ENCODE measurements at regions not wholly inside any gene's neighbourhood (a gene's known extent, or its start where the extent isn't known, plus 50 kb on each side); places are given as distances from the start of the nearest gene placed in this dataset.
A peak's percentile ranks its signal among the peaks of the same experiment; 100 is the strongest.
"Not testable (repeated sequence)": the region's sequence is repeated elsewhere in the genome, so short reads cannot be mapped to it uniquely, and the experiment has no call there.

- H3K9me3 ChIP-seq (ENCODE audit: control insufficient read depth, insufficient read depth, low read length); intact Hi-C loops (cut with micrococcal nuclease); H4K8ac ChIP-seq (ENCODE audit: low read depth in 2 of 2, low read length in 2 of 2); BruUV-seq (replicated peaks); dilution Hi-C loops (cut with HindIII; ENCODE audit: low sequenced_read_pairs, unreplicated experiment); H2AK5ac ChIP-seq (ENCODE audit: low read depth, low read length); H4K91ac ChIP-seq (ENCODE audit: insufficient read depth, low read depth, low read length); H3K4ac ChIP-seq (ENCODE audit: low read depth, low read length); H3K14ac ChIP-seq (replicated peaks; ENCODE audit: low read depth, low read length); H3K79me1 ChIP-seq (ENCODE audit: low read depth in 1 of 2, low read length in 2 of 2); H2AK9ac ChIP-seq (replicated peaks; ENCODE audit: low read depth, low read length, poor library complexity); CTCF ChIA-PET; H3K36me3 ChIP-seq (ENCODE audit: control insufficient read depth, insufficient read depth, low read length); H2BK5ac ChIP-seq (ENCODE audit: low read depth, low read length, poor library complexity, severe bottlenecking); H3K27ac ChIP-seq (ENCODE audit: insufficient read depth, low read length); H3K27me3 ChIP-seq (ENCODE audit: control insufficient read depth, insufficient read depth, low read length); H3K23ac ChIP-seq (ENCODE audit: low read depth, low read length); H2AFZ ChIP-seq (replicated peaks; ENCODE audit: low read length, poor library complexity); H3K4me1 ChIP-seq (ENCODE audit: control insufficient read depth, insufficient read depth, low read length); POLR2A ChIA-PET (ENCODE audit: unreplicated experiment); H2BK20ac ChIP-seq (ENCODE audit: low read depth, low read length); H3K9me1 ChIP-seq (ENCODE audit: insufficient read depth, low read length); in situ Hi-C loops (cut with MboI; ENCODE audit: low sequenced_read_pairs); H3K4me3 ChIP-seq (ENCODE audit: insufficient read depth, low read depth, low read length); H3K56ac ChIP-seq (ENCODE audit: extremely low read depth, insufficient read depth, low read length); H2BK15ac ChIP-seq (ENCODE audit: low read depth, low read length); H4K5ac ChIP-seq (ENCODE audit: low read depth, low read length); H3K9ac ChIP-seq (ENCODE audit: low read depth, low read length); H2BK120ac ChIP-seq (ENCODE audit: low read depth, low read length); H3K18ac ChIP-seq (ENCODE audit: low read depth, low read length); H4K20me1 ChIP-seq (ENCODE audit: insufficient read depth, low read length): not testable (repeated sequence)
- WGBS, 2 experiments (ENCODE audit: extremely low coverage in 2 of 2, insufficient read length in 1 of 2), result 67% methylated on average over 1 of the region's 7 CpGs; no CpG with 5 or more reads in 1 of the 2 experiments
- DNase-seq, result peak; percentile 50
- peak; percentile 37 for TF ChIP-seq CTCF (conservative IDR thresholded peaks at IDR 0.05; ENCODE audit: low read depth, low read length)
- peak; percentile 31 for TF ChIP-seq RAD21 (IDR thresholded peaks at IDR 0.05; ENCODE audit: low read length)
- peak; percentile 78 for TF ChIP-seq CEBPB (IDR thresholded peaks at IDR 0.05; ENCODE audit: low read depth, low read length)
- 0 out of 2 replicates have a peak overlapping the region, but pooled peaks have one; percentile 31 for H3K4me2 ChIP-seq (ENCODE audit: low read depth, low read length)
- peak; percentile 84 for ATAC-seq (ENCODE audit: low read depth)
Observed at GRCh38 chr7:32691965-32692815, 196.9 kb downstream of the AVL9 start.

DNA sequence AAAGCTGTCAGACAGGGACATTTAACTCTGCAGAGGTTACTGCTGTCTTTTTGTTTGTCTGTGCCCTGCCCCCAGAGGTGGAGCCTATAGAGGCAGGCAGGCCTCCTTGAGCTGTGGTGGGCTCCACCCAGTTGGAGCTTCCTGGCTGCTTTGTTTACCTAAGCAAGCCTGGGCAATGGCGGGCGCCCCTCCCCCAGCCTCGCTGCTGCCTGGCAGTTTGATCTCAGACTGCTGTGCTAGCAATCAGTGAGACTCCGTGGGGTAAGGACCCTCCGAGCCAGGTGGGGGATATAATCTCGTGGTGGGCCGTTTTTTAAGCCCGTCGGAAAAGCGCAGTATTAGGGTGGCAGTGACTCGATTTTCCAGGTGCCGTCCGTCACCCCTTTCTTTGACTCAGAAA lies 192.8 kb downstream of the AVL9 start:
- intact Hi-C loops (cut with micrococcal nuclease); H4K8ac ChIP-seq (ENCODE audit: low read depth in 2 of 2, low read length in 2 of 2); CTCF ChIA-PET; H3K9me1 ChIP-seq (ENCODE audit: insufficient read depth, low read length); H4K20me1 ChIP-seq (ENCODE audit: insufficient read depth, low read length); H3K4me3 ChIP-seq (ENCODE audit: insufficient read depth, low read depth, low read length); H2BK20ac ChIP-seq (ENCODE audit: low read depth, low read length); H2AFZ ChIP-seq (replicated peaks; ENCODE audit: low read length, poor library complexity); H2AK9ac ChIP-seq (replicated peaks; ENCODE audit: low read depth, low read length, poor library complexity); H4K91ac ChIP-seq (ENCODE audit: insufficient read depth, low read depth, low read length); POLR2A ChIA-PET (ENCODE audit: unreplicated experiment); H3K9me3 ChIP-seq (ENCODE audit: control insufficient read depth, insufficient read depth, low read length); dilution Hi-C loops (cut with HindIII; ENCODE audit: low sequenced_read_pairs, unreplicated experiment); H3K56ac ChIP-seq (ENCODE audit: extremely low read depth, insufficient read depth, low read length); H2BK120ac ChIP-seq (ENCODE audit: low read depth, low read length); ATAC-seq (ENCODE audit: low read depth); H3K4me1 ChIP-seq (ENCODE audit: control insufficient read depth, insufficient read depth, low read length); H4K5ac ChIP-seq (ENCODE audit: low read depth, low read length); H3K18ac ChIP-seq (ENCODE audit: low read depth, low read length); H3K4me2 ChIP-seq (ENCODE audit: low read depth, low read length); H2AK5ac ChIP-seq (ENCODE audit: low read depth, low read length); H3K14ac ChIP-seq (replicated peaks; ENCODE audit: low read depth, low read length); H3K4ac ChIP-seq (ENCODE audit: low read depth, low read length); H3K9ac ChIP-seq (ENCODE audit: low read depth, low read length); DNase-seq; H3K23ac ChIP-seq (ENCODE audit: low read depth, low read length); H3K27ac ChIP-seq (ENCODE audit: insufficient read depth, low read length); BruUV-seq (replicated peaks); in situ Hi-C loops (cut with MboI; ENCODE audit: low sequenced_read_pairs); H3K79me1 ChIP-seq (ENCODE audit: low read depth in 1 of 2, low read length in 2 of 2); H2BK15ac ChIP-seq (ENCODE audit: low read depth, low read length); H3K36me3 ChIP-seq (ENCODE audit: control insufficient read depth, insufficient read depth, low read length); H3K27me3 ChIP-seq (ENCODE audit: control insufficient read depth, insufficient read depth, low read length); H2BK5ac ChIP-seq (ENCODE audit: low read depth, low read length, poor library complexity, severe bottlenecking): not testable (repeated sequence)
- WGBS, 2 experiments (ENCODE audit: extremely low coverage in 2 of 2, insufficient read length in 1 of 2), result no CpG with 5 or more reads among the region's 13 CpGs
